OCI-M2 (cell line): ENCODE measurements at regions not wholly inside any gene's neighbourhood (a gene's known extent, or its start where the extent isn't known, plus 50 kb on each side); places are given as distances from the start of the nearest gene placed in this dataset.
"Not testable (repeated sequence)": the region's sequence is repeated elsewhere in the genome, so short reads cannot be mapped to it uniquely, and the experiment has no call there.

Experiments used
- DNase-seq: peaks from one replicate; lab custom pipeline; 2025; ENCODE audit not compliant: unreplicated experiment; lab: John Stamatoyannopoulos, UW

DNA sequence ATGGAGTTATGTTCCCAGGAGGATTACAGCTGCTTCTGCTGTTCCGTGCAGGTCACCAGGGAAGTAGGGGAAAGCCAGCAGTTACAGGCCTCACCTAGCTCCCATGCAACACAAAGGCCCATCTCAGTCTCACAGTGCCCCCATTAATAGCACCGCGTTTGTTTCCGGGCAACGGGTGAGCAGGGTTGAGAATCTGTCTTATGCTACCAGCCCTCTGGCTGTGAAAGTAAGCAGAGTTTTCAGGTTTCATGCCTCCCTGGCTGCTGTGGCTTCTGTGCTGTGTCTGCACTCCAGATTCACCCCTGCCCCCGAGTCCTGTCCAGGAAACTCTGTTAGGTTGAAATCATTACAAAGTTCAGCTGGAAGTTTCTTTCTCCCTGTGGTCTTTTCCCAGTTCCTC, 254.4 kb upstream of the GPR149 start:
- DNase-seq, result no peak

GRCh38 chr3:154684021-154684420, 254.0 kb upstream of the GPR149 start:
- DNase-seq, result no peak

DNA sequence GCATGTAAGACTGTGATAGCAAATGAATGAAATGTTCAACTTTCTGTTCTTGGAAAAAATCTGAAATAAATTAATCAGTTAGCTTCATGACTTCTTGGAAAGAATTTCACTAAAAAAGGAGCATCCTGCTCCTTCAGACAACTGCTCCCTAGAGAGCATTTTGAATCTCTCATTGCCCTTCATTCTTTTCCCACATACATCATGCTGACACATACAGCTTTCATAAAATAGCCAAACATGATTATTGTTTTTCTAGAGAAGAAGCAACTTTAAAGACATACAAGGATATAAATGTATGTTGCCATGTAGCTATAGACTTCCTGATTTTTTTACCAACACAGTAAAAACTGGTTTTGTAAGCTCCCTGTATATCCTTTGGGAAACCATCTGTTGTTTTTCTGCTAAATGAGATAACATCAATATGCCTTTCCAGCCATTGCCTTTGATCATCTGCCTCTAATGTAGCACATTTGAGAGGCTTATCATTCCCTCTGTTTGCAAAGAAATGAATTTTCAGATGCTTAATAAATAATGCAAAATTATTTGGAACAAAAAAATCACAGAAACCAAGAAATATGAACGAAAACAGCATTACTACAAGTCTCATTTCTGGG, 248.2 kb upstream of the GPR149 start:
- no peak for DNase-seq

- no peak for DNase-seq
These were observed 238.8 kb upstream of the GPR149 start for GRCh38 chr3:154668835-154669234.

DNA sequence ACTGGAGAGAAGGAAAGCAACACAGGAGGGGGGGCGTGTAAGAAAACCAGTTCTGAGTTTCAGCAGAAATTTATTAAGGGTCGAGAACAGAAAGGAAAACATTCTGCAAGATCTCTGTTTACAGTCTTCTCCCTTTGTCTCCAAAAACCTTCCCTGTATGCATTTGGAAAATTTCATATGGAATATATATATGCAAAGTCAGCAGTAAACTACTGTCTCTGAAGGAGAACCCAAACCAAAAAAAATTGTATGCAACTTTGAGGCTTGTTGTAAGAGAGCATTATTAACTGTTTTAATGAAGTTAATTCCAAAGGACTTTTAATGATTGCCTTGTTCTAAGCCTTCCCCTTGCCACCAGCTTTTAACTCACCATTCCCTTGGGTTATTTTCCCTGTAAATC, 238.2 kb upstream of the GPR149 start:
- DNase-seq, result no peak

DNA sequence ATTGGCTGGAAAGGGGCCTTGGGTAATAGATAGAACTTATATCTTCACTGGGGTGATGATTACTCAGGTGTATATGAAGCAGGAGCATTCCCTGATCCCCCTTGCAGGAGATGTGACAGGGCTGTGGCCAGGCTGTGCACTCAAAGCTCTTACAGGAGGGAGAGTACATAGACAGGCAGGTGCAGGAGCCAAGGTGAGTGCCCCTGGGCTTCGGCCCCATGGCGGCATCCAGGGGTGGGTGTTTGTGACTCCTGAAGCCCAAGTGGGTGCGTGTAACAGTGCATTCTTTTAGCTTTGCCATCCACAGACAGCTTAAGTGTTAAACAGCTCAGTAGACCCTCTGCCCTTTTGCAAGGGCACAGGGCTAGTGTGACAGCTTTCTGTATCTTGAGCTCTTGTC, 236.6 kb upstream of the GPR149 start:
- no peak for DNase-seq

GRCh38 chr3:154664714-154665113, 234.7 kb upstream of the GPR149 start:
- no peak for DNase-seq

- no peak for DNase-seq
These were observed 232.9 kb upstream of the GPR149 start for GRCh38 chr3:154662851-154663250.

GRCh38 chr3:154660811-154661210, 230.8 kb upstream of the GPR149 start:
- no peak for DNase-seq

DNA sequence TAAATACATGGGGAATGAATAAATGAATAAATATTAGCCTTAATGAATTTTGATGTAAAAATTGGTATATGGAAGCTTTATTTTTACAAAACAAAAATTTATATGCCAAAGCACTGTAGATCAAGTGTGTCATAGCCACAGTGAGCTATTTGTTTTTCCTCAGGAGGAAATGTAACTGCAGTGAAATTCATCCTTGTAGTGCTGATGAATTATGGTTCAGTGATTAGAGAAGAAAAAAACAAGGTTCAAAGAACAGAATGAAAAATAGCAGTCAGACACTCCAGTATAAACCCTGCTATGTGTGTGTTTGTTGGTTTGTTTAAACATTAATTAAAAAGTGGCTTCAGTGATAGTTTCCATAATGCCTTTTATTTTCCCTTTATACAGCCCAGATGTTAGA, 228.0 kb upstream of the GPR149 start:
- no peak for DNase-seq

DNA sequence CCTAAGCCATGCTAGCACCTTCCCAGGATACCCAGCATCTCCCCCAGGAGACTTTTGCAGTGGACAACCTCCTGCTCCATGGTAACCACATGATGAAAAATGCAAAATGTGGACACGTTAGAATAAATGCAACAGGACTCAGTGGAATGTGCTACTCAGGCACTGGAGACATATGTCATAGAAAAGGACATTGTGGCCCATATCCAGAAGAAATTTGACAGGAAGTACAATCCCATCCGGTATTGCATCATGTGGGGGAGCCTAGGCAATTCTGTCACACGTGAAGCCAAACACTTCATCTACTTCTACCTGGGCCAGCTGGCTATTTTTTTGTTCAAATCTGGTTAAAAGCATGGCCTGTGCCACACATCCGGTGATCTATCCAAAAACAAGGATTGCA, 227.2 kb upstream of the GPR149 start:
- no peak for DNase-seq

- no peak for DNase-seq
These were observed 226.5 kb upstream of the GPR149 start for GRCh38 chr3:154656486-154656885.

GRCh38 chr3:154642145-154642544, 212.2 kb upstream of the GPR149 start:
- peak; percentile 9 for DNase-seq

DNA sequence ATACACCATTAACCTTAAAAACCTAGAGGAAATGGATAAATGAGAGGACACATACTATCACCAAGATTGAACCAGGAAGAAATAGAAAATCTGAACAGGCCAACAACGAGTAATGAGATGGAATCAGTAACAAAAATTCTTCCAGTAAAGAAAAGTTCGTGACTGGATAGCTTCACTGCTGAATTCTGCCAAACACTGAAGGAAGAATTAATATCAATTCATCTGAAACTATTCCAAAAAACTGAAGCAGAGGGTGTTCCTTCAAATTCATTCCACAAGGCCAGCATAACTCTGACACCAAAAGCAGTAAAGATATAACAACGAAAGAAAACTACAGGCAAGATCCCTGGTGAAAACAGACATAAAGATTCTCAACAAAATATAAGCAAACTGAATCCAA, 195.8 kb upstream of the GPR149 start:
- DNase-seq, result no peak

GRCh38 chr3:154619621-154620020, 189.6 kb upstream of the GPR149 start:
- DNase-seq, result not testable (repeated sequence)

GRCh38 chr3:154616298-154616697, 186.3 kb upstream of the GPR149 start:
- DNase-seq, result no peak

GRCh38 chr3:154615471-154615870, 185.5 kb upstream of the GPR149 start:
- no peak for DNase-seq

- DNase-seq, result no peak
These were observed 184.6 kb upstream of the GPR149 start for GRCh38 chr3:154614601-154615000.

DNA sequence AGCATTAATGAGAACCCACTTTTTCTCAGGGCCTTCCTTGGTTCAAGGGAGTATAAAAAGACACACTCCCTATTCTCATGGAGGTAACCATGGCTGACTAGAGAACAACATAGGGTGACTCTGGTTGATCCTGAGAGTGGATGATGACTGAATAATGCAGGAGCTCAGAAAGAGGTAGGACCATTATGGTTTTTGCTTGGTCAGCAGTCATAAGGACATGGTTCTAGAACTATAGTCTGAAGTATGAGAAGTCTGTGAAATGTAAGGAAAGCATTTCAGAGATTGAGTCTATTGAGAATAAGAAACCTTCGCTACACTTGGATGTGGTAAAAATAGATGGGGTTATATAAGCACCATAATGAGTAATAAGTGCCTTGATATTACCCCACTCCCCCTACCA, 184.1 kb upstream of the GPR149 start:
- no peak for DNase-seq

DNA sequence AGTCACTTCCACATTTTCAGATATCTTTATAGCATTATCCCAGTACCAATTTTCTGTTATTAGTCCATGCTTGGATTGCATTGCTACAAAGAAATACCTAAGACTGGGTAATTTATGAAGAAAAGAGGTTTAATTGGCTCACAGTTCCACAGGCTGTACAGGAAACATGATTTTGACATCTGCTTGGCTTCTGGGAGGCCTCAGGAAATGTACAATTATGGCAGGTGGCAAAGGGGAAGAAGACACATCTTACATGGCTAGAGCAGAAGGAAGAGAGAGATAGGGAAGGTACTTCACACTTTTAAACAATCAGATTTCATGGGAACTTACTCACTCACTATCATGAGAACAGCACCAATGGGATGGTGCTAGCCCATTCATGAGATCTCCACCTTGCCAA, 172.3 kb upstream of the GPR149 start:
- no peak for DNase-seq

- DNase-seq, result no peak
These were observed 168.2 kb upstream of the GPR149 start for GRCh38 chr3:154598166-154598565.

DNA sequence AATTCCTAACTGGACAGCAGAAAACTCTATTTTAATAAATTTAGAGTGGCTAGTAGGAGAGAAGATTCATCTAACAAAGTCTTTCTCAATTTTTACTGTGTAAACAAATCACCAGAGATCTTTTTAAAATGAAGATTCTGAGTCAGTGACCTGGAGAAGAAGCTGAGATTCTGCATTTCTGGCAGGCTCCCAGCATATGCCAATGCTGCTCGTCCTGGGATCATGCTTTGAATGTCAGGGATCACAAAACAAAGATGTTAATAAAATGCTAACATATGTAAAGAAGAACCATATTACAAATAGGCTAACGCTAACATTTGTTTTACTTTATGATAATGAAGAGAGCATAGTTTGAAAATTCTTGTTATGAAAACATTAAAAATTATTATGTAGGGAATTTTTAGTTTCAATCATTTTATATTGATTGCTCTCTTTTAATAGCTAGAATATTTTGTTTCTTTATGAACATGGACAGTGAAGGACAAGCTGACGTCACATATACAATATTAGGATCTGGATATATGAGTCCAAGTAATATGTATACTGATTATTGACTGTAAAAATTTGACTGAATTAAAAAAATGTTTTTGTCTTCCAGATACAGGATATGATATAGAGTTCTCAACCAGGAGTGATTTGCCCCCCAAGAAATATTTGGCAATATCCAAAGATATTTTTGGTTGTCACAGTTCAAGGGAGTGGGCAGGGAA, 160.8 kb upstream of the GPR149 start:
- DNase-seq, result no peak

GRCh38 chr3:154588831-154589230, 158.8 kb upstream of the GPR149 start:
- DNase-seq, result no peak
